ENCODE measurements at regions not wholly inside any gene's neighbourhood (a gene's known extent, or its start where the extent isn't known, plus 50 kb on each side); places are given as distances from the start of the nearest gene placed in this dataset.
A peak's percentile ranks its signal among the peaks of the same experiment; 100 is the strongest.

DNA sequence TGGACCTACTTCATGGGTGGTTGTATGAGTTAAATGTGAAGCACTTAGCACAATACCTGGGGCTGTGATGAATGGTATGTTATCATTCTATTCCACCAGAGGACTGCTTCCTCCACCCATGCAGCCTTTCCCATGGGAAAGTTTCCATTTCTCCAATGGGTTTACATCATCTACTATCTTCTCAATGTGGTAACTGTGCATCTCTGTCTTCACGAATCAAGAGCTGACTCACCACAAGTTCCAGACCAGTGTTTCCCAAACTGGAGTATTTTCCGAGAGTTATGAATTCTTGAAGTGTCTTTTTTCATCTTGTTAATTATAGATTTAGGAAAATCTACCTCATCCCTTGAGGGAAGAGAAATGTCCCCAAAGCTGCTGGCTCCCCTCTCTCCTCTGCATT is 182.8 kb downstream of the UNC5CL start:
- no peak overlapping the region for H3K4me3 ChIP-seq (replicated peaks in 1 of 2; ENCODE audit: low read depth in 2 of 2, low read length in 2 of 2)
- peak in 1 of 2 donors; percentile 1 for DNase-seq (ENCODE audit: low read depth in 2 of 2)
- TF ChIP-seq, protein P1, sequence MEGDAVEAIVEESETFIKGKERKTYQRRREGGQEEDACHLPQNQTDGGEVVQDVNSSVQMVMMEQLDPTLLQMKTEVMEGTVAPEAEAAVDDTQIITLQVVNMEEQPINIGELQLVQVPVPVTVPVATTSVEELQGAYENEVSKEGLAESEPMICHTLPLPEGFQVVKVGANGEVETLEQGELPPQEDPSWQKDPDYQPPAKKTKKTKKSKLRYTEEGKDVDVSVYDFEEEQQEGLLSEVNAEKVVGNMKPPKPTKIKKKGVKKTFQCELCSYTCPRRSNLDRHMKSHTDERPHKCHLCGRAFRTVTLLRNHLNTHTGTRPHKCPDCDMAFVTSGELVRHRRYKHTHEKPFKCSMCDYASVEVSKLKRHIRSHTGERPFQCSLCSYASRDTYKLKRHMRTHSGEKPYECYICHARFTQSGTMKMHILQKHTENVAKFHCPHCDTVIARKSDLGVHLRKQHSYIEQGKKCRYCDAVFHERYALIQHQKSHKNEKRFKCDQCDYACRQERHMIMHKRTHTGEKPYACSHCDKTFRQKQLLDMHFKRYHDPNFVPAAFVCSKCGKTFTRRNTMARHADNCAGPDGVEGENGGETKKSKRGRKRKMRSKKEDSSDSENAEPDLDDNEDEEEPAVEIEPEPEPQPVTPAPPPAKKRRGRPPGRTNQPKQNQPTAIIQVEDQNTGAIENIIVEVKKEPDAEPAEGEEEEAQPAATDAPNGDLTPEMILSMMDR (IDR thresholded peaks at IDR 0.05; ENCODE audit: low read depth, low read length), result no peak

DNA sequence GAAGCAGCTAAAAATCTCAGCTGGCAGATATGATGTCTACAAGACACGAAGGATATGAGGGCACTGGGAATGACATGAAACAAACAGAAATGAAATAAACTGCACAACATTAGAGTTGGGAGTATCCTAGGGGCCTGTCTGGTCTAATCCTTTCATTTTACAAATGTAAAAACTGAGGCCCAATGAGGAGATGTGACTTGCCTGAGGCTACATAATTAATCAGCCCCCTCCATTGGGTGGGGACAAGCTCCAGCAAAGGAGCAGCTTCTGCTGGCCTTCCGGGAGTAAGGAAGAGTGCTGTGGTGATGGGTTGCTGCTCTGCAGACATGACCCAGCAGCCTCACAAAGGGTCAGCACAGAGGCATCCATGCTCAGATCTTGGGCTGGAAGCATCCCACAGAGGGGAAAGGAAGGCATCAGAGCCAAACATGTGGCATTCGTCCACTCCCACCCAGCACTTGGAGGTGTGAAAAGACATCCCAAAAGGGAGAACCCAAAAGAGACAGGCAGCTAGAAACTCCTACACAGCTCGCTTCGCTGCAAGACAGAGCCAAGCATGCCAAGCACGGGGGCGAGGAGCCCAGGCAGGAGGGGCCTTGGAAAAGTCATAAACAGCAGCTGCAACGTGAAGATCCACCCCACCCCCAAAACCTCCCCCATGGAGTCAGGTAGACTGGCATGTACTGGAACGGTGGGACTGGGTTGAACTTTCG is 183.7 kb downstream of the UNC5CL start:
- no peak for DNase-seq (ENCODE audit: low read depth in 2 of 2)
- TF ChIP-seq, protein P1 (IDR thresholded peaks at IDR 0.05; ENCODE audit: low read depth, low read length), result no peak
- H3K4me3 ChIP-seq (replicated peaks in 1 of 2; ENCODE audit: low read depth in 2 of 2, low read length in 2 of 2), result no peak overlapping the region

DNA sequence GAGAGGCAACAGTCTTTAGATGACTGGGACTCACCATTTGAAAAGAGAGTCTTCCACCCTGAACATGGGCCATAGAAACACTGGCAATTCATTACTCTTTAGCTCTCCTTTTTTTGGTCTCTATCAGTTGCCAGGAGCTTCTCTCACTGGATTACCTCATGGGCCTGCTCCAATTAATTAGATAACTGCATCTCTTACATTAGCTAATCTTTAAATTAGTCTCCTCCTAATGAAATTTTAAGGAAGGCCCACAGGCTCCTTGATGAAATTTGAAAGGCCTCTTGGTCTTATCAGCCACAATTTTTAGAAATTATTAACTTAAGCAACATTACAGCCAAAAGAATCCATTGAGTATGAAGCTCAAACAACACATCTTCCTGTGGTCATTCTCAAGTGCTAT is 184.4 kb downstream of the UNC5CL start:
- TF ChIP-seq, protein P1 (IDR thresholded peaks at IDR 0.05; ENCODE audit: low read depth, low read length), result no peak
- DNase-seq (ENCODE audit: low read depth in 2 of 2), result no peak
- no peak overlapping the region for H3K4me3 ChIP-seq (replicated peaks in 1 of 2; ENCODE audit: low read depth in 2 of 2, low read length in 2 of 2)

DNA sequence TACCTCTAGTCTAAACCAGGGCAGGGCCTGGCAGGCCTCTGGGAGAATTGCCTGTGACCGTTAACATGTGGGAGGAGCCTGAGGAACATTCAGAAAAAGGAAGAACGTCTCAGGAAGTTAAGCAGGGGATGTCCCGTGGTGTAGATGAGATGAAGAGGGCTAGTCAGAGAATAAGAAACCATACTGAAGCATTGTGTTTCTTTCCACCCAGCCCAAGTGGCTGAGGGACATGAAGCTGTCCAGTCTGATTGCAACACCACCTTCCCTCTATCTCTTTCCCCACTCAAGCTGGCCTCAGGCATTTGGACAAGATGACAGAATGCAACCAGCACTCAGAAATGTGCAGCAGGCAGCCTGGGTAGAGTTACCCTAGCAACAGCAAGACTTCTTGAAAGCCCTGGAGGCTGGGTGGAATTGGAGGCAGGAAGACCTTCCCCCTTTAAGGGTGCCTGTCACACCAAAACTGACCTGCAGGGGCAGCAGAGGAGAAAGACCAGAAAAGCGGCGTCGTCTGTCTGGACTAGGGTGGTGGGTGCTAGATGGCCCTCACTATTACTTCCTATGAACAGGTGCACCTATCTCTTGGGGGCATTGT is 186.1 kb downstream of the UNC5CL start:
- TF ChIP-seq, protein P1 (IDR thresholded peaks at IDR 0.05; ENCODE audit: low read depth, low read length), result peak; percentile 25
- no peak overlapping the region for H3K4me3 ChIP-seq (replicated peaks in 1 of 2; ENCODE audit: low read depth in 2 of 2, low read length in 2 of 2)
- DNase-seq (ENCODE audit: low read depth in 2 of 2), result peak in 1 of 2 donors; percentile 2

DNA sequence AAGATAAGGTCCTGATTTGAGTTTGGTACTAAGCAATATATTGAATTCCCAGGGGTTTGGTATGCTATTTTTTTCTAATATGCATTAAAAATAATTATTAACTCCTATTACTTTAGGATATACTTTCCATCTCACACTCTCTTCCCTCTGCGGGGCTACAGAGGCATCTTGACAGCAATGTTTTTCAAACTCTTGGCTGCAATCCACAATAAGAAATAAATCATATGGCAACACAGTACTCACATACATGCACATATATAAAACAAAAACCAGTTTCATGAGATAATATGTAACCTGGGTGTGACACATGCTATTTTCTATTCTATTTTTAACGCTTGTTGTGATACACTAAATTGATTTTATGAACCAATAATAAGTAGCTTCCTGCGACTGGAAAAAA is 189.5 kb downstream of the UNC5CL start:
- TF ChIP-seq, protein P1 (IDR thresholded peaks at IDR 0.05; ENCODE audit: low read depth, low read length), result no peak
- DNase-seq (ENCODE audit: low read depth in 2 of 2), result no peak
- H3K4me3 ChIP-seq (replicated peaks in 1 of 2; ENCODE audit: low read depth in 2 of 2, low read length in 2 of 2), result no peak overlapping the region

DNA sequence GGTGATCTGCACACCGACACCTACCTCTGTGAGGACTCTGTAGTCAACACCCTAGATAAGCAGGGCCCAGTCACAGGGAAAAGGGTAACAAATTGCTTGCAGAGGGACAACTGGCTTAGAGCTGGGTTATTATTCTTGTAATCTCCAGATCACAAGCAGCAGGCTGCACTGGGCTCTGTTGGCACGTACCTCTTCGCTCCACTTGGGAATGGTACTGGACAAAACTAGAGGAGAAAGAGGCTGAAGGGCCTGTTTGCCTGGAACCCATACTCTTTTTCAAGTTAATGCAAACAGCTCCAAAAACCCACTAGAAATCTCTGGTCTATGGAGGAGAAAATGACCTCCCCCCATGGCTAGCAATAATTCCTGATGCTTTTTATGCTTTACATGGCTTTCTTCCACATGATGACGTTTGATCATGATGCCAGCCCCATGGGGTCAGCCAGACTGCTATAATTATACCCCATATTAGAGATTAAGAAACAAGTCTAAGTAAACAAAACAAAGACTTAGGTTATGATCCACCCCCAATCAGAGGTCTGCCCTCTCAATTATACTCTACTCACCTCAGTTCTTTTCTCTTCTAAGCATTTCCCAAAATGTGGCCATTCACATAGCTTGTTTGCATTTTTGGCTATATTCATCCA is 190.0 kb downstream of the UNC5CL start:
- TF ChIP-seq, protein P1 (IDR thresholded peaks at IDR 0.05; ENCODE audit: low read depth, low read length), result no peak
- no peak for DNase-seq (ENCODE audit: low read depth in 2 of 2)
- no peak overlapping the region for H3K4me3 ChIP-seq (replicated peaks in 1 of 2; ENCODE audit: low read depth in 2 of 2, low read length in 2 of 2)
